ENCODE measurements at regions not wholly inside any gene's neighbourhood (a gene's known extent, or its start where the extent isn't known, plus 50 kb on each side); places are given as distances from the start of the nearest gene placed in this dataset.

- H3K4me2 ChIP-seq (ENCODE audit: control insufficient read depth, extremely low read depth, insufficient read depth, low read depth, low read length) = no peak overlapping the region
- no peaks in the 10 kb centered on the region for H4K20me1 ChIP-seq (ENCODE audit: control insufficient read depth, extremely low read depth, insufficient read depth, low read length)
- peaks cover 20% of the 10 kb centered on the region for H3K27me3 ChIP-seq (ENCODE audit: control insufficient read depth, extremely low read depth, insufficient read depth, low read length)
- no peak overlapping the region for H3K9ac ChIP-seq (ENCODE audit: control insufficient read depth, extremely low read depth, insufficient read depth, low read length)
- FAIRE-seq (no peak), DNase-seq (ENCODE audit: low read depth, low spot score) (no peak)
- no peaks in the 10 kb centered on the region for H3K9me3 ChIP-seq (ENCODE audit: control insufficient read depth, low read depth, low read length)
- H3K27ac ChIP-seq (ENCODE audit: control insufficient read depth, insufficient read depth, low read length) = no peak overlapping the region
- dilution Hi-C loops (cut with MboI; ENCODE audit: extremely low pct_ligation_motif_present, low sequenced_read_pairs) = no loop called here
- no peak overlapping the region for H3K4me3 ChIP-seq (ENCODE audit: control insufficient read depth in 2 of 3, extremely low read depth in 1 of 3, insufficient read depth in 2 of 3, low read depth in 1 of 3, low read length in 3 of 3)
- no peaks in the 10 kb centered on the region for H3K79me2 ChIP-seq (ENCODE audit: control insufficient read depth, insufficient read depth, low read length)
- H3K4me1 ChIP-seq (ENCODE audit: control insufficient read depth, extremely low read depth, insufficient read depth, low read length) = no peaks in the 10 kb centered on the region
- no peak for TF ChIP-seq EZH2 (IDR thresholded peaks at IDR 0.05; ENCODE audit: low read length)
- no peak for TF ChIP-seq CTCF (optimal IDR thresholded peaks at IDR 0.05 in 1 of 3, IDR thresholded peaks at IDR 0.05 in 1 of 3, conservative IDR thresholded peaks at IDR 0.05 in 1 of 3; ENCODE audit: extremely low read depth in 1 of 3, insufficient read depth in 2 of 3, low read length in 3 of 3)
- H3K9me1 ChIP-seq (ENCODE audit: control insufficient read depth, extremely low read depth, insufficient read depth, low read length) = no peaks in the 10 kb centered on the region
- no peak overlapping the region for H2AFZ ChIP-seq (ENCODE audit: control insufficient read depth, low read length)
- no peaks in the 10 kb centered on the region for H3K36me3 ChIP-seq (ENCODE audit: control insufficient read depth in 2 of 2, extremely low read depth in 1 of 2, insufficient read depth in 2 of 2, low read length in 2 of 2)
Observed at GRCh38 chr14:104382361-104383087, 197.0 kb upstream of the C14orf180 start.

GRCh38 chr14:104383088-104383995 lies 196.2 kb upstream of the C14orf180 start:
- FAIRE-seq = no peak
- H3K4me2 ChIP-seq (ENCODE audit: control insufficient read depth, extremely low read depth, insufficient read depth, low read depth, low read length) = no peak overlapping the region
- H3K36me3 ChIP-seq (ENCODE audit: control insufficient read depth in 2 of 2, extremely low read depth in 1 of 2, insufficient read depth in 2 of 2, low read length in 2 of 2) = no peaks in the 10 kb centered on the region
- peaks cover 20% of the 10 kb centered on the region for H3K27me3 ChIP-seq (ENCODE audit: control insufficient read depth, extremely low read depth, insufficient read depth, low read length)
- H3K4me3 ChIP-seq (ENCODE audit: control insufficient read depth in 2 of 3, extremely low read depth in 1 of 3, insufficient read depth in 2 of 3, low read depth in 1 of 3, low read length in 3 of 3) = no peak overlapping the region
- DNase-seq (ENCODE audit: low read depth, low spot score) = no peak
- no peak overlapping the region for H2AFZ ChIP-seq (ENCODE audit: control insufficient read depth, low read length)
- no peaks in the 10 kb centered on the region for H3K9me1 ChIP-seq (ENCODE audit: control insufficient read depth, extremely low read depth, insufficient read depth, low read length)
- no peaks in the 10 kb centered on the region for H3K9me3 ChIP-seq (ENCODE audit: control insufficient read depth, low read depth, low read length)
- H3K27ac ChIP-seq (ENCODE audit: control insufficient read depth, insufficient read depth, low read length) = no peak overlapping the region
- H3K4me1 ChIP-seq (ENCODE audit: control insufficient read depth, extremely low read depth, insufficient read depth, low read length) = no peaks in the 10 kb centered on the region
- no peaks in the 10 kb centered on the region for H3K79me2 ChIP-seq (ENCODE audit: control insufficient read depth, insufficient read depth, low read length)
- H4K20me1 ChIP-seq (ENCODE audit: control insufficient read depth, extremely low read depth, insufficient read depth, low read length) = no peaks in the 10 kb centered on the region
- no peak for TF ChIP-seq EZH2 (IDR thresholded peaks at IDR 0.05; ENCODE audit: low read length)
- no peak for TF ChIP-seq CTCF (optimal IDR thresholded peaks at IDR 0.05 in 1 of 3, IDR thresholded peaks at IDR 0.05 in 1 of 3, conservative IDR thresholded peaks at IDR 0.05 in 1 of 3; ENCODE audit: extremely low read depth in 1 of 3, insufficient read depth in 2 of 3, low read length in 3 of 3)
- dilution Hi-C loops (cut with MboI; ENCODE audit: extremely low pct_ligation_motif_present, low sequenced_read_pairs) = no loop called here
- no peak overlapping the region for H3K9ac ChIP-seq (ENCODE audit: control insufficient read depth, extremely low read depth, insufficient read depth, low read length)
